GM19463 (cell line): ENCODE measurements at regions not wholly inside any gene's neighbourhood (a gene's known extent, or its start where the extent isn't known, plus 50 kb on each side); places are given as distances from the start of the nearest gene placed in this dataset.

ENCODE experiments used
- ATAC-seq: cut with Tn5 transposase; IDR thresholded peaks from one replicate; pipeline ENCODE4 v1.9.1; 2021; ENCODE audit warnings: mild to moderate bottlenecking, moderate library complexity; ENCODE audit not compliant: unreplicated experiment

- no peak for ATAC-seq
These were observed 134.3 kb upstream of the HAAO start for GRCh38 chr2:42926434-42927333.

GRCh38 chr2:42925742-42926433 is 133.5 kb upstream of the HAAO start:
- ATAC-seq, result no peak

GRCh38 chr2:42924418-42924886 is 132.1 kb upstream of the HAAO start:
- no peak for ATAC-seq

GRCh38 chr2:42923580-42924417 is 131.4 kb upstream of the HAAO start:
- no peak for ATAC-seq

GRCh38 chr2:42922790-42923579 is 130.6 kb upstream of the HAAO start:
- ATAC-seq, result no peak

GRCh38 chr2:42922293-42922692 is 129.9 kb upstream of the HAAO start:
- no peak for ATAC-seq

GRCh38 chr2:42921721-42922120 is 129.3 kb upstream of the HAAO start:
- no peak for ATAC-seq

GRCh38 chr2:42921147-42921520 is 128.8 kb upstream of the HAAO start:
- no peak for ATAC-seq

GRCh38 chr2:42920446-42921146 is 128.2 kb upstream of the HAAO start:
- no peak for ATAC-seq

- no peak for ATAC-seq
These were observed 126.4 kb upstream of the HAAO start for GRCh38 chr2:42918671-42919318.

GRCh38 chr2:42918041-42918440 is 125.7 kb upstream of the HAAO start:
- ATAC-seq, result no peak

- ATAC-seq, result peak; percentile 78
These were observed 125.1 kb upstream of the HAAO start for GRCh38 chr2:42917425-42917927.

GRCh38 chr2:42916324-42916723 is 123.9 kb upstream of the HAAO start:
- no peak for ATAC-seq

GRCh38 chr2:42914860-42915259 is 122.5 kb upstream of the HAAO start:
- ATAC-seq, result no peak

GRCh38 chr2:42914314-42914713 is 121.9 kb upstream of the HAAO start:
- no peak for ATAC-seq

GRCh38 chr2:42913280-42913878 is 121.0 kb upstream of the HAAO start:
- no peak for ATAC-seq

GRCh38 chr2:42910645-42911405 is 118.4 kb upstream of the HAAO start:
- ATAC-seq, result no peak

GRCh38 chr2:42909966-42910365 is 117.6 kb upstream of the HAAO start:
- no peak for ATAC-seq
